Keratinocyte (primary cell): ENCODE measurements at regions not wholly inside any gene's neighbourhood (a gene's known extent, or its start where the extent isn't known, plus 50 kb on each side); places are given as distances from the start of the nearest gene placed in this dataset.

ENCODE experiments used
- CTCF ChIP-seq, 3 experiments: IDR thresholded peaks in 1 of 3; conservative IDR thresholded peaks in 1 of 3; optimal IDR thresholded peaks in 1 of 3; 2 replicates in 2 of 3; 3 replicates in 1 of 3; pipeline versions ENCODE3 to v1.5.1; 2011; ENCODE audit warnings: low read length in 3 of 3, mild to moderate bottlenecking in 3 of 3, moderate library complexity in 2 of 3, control low read depth in 1 of 3, inconsistent platforms in 1 of 3; ENCODE audit not compliant: insufficient read depth in 2 of 3; ENCODE audit errors: extremely low read depth in 1 of 3
- EZH2 ChIP-seq: IDR thresholded peaks from one replicate; pipeline ENCODE4 v1.6.1; 2012; ENCODE audit warnings: inconsistent platforms, mild to moderate bottlenecking, low read length, moderate library complexity

DNA sequence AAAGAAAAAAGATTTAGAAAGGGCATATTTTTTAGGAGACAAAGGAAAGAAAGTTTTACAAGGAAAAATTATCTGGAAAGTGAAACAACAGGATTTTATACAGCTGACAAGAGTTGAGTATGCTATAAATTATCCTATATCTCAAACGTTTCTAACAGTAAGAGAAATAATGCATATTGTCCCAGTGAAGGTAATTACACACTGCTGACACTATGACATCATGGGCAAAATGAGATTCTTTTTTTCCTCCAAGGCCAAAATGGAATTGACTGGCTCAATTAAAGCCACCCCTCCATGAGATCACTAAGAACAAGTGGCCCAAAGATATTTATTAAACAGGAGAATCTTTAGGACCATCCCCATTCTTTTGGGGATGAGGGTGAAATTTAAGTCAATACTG lies 72.0 kb upstream of the CDIN1 start:
- TF ChIP-seq CTCF (optimal IDR thresholded peaks at IDR 0.05 in 1 of 3, IDR thresholded peaks at IDR 0.05 in 1 of 3, conservative IDR thresholded peaks at IDR 0.05 in 1 of 3; ENCODE audit: extremely low read depth in 1 of 3, insufficient read depth in 2 of 3, low read length in 3 of 3) (no peak), EZH2 (no peak)
